Ovary (tissue), 3 donors: ENCODE measurements at regions not wholly inside any gene's neighbourhood (a gene's known extent, or its start where the extent isn't known, plus 50 kb on each side); places are given as distances from the start of the nearest gene placed in this dataset.

Experiments
- CTCF ChIP-seq, 3 donors: fragments of 450-650 bp in 2 of 3; fragments of 200-600 bp in 1 of 3; IDR thresholded peaks; one replicate each; pipeline versions ENCODE4 v1.5.1 to v1.8.0; 2016 to 2022; ENCODE audit warnings: antibody characterized with exemption in 3 of 3, mild to moderate bottlenecking in 1 of 3
- EP300 ChIP-seq: sonication (generic); formaldehyde crosslinking; IDR thresholded peaks from one replicate; pipeline ENCODE4 v1.6.1; 2017; ENCODE audit warnings: antibody characterized with exemption
- donor health status: DM: no; HTN: no; CAD: no.

DNA sequence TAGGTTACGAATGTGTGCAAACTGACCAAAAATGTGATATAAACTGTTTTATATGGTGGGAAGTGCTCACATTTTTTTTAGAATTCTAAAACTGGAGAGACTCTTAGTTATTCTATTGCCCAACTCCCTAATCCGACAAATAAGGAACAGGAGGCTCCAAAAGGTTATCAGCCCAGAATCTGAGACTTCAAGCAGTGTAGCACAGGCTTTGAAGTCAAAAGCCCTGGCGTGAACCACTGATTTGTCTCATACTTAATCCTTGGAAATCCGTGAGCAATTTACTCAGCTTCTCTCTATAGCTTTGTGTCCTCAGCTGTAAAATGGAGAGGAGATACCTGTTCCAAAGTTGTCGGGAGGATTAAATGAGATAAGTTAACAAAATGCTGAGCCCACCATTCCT is 368.8 kb upstream of the SASH1 start:
- TF ChIP-seq CTCF (IDR thresholded peaks at IDR 0.05) (no peak), EP300 (no peak)
